Endodermal cell (in vitro differentiated cells): ENCODE measurements at regions not wholly inside any gene's neighbourhood (a gene's known extent, or its start where the extent isn't known, plus 50 kb on each side); places are given as distances from the start of the nearest gene placed in this dataset.

ENCODE experiments used
- DNase-seq: peaks from one replicate; pipeline ENCODE4 v3.0.0-alpha.2; 2017
- H3K27ac ChIP-seq: 2 replicates; pipeline ENCODE4 v1.5.1; 2013; ENCODE audit warnings: mild to moderate bottlenecking, low read depth, low read length, moderate library complexity
- H3K27me3 ChIP-seq: 2 replicates; pipeline ENCODE4 v1.6.1; 2013; ENCODE audit warnings: mild to moderate bottlenecking, low read length, moderate library complexity; ENCODE audit not compliant: insufficient read depth, control insufficient read depth, poor library complexity, severe bottlenecking
- H3K36me3 ChIP-seq: 2 replicates; pipeline ENCODE4 v1.7.0; 2013; ENCODE audit warnings: mild to moderate bottlenecking, low read length, moderate library complexity; ENCODE audit not compliant: control insufficient read depth, insufficient read depth
- H3K4me1 ChIP-seq: one replicate; pipeline ENCODE4 v1.7.0; 2013; ENCODE audit warnings: low read length; ENCODE audit not compliant: control insufficient read depth, insufficient read depth
- H3K4me3 ChIP-seq: 2 replicates; pipeline ENCODE4 v1.5.1; 2013; ENCODE audit warnings: mild to moderate bottlenecking, low read length, moderate library complexity
- H3K9ac ChIP-seq: 2 replicates; pipeline ENCODE4 v1.6.1; 2013; ENCODE audit warnings: mild to moderate bottlenecking, low read length, moderate library complexity; ENCODE audit not compliant: poor library complexity, severe bottlenecking; ENCODE audit errors: extremely low read depth
- H3K9me3 ChIP-seq: 2 replicates; pipeline ENCODE4 v1.6.1; 2013; ENCODE audit warnings: mild to moderate bottlenecking, low read length, moderate library complexity; ENCODE audit not compliant: control insufficient read depth
- H3K27ac Mint-ChIP-seq: 2 replicates; pipeline ENCODE4 v1.8.0; 2020; ENCODE audit warnings: mixed read lengths
- H3K27me3 Mint-ChIP-seq: 2 replicates; pipeline ENCODE4 v1.8.0; 2021; ENCODE audit warnings: mild to moderate bottlenecking, mixed read lengths; ENCODE audit not compliant: insufficient read depth
- H3K36me3 Mint-ChIP-seq: 2 replicates; pipeline ENCODE4 v1.8.0; 2020; ENCODE audit warnings: low read depth, mixed read lengths
- H3K4me1 Mint-ChIP-seq: 2 replicates; pipeline ENCODE4 v1.8.0; 2020; ENCODE audit warnings: mixed read lengths
- H3K4me3 Mint-ChIP-seq: 2 replicates; pipeline ENCODE4 v1.8.0; 2020; ENCODE audit warnings: mild to moderate bottlenecking, moderate library complexity, mixed read lengths
- H3K9me3 Mint-ChIP-seq: 2 replicates; pipeline ENCODE4 v1.8.0; 2020; ENCODE audit warnings: mild to moderate bottlenecking, mixed read lengths
- CTCF ChIP-seq: fragments of 200-600 bp; sonication (generic); conservative IDR thresholded peaks from 2 replicates; pipeline ENCODE4 v1.5.0; 2021; ENCODE audit warnings: antibody characterized with exemption, mild to moderate bottlenecking
- WGBS, 2 experiments: methylation state at CpG; one replicate each; pipeline versions ENCODE4 v1.1.5 to v1.1.7; 2013; ENCODE audit warnings: missing lambda C conversion rate in 2 of 2, mixed read lengths in 1 of 2; ENCODE audit not compliant: insufficient coverage in 1 of 2, insufficient read length in 1 of 2; 5-methylcytosine and 5-hydroxymethylcytosine counted together

- Mint-ChIP-seq H3K27me3 (peaks cover 40% of the 10 kb centered on the region), H3K4me3 (no peak overlapping the region), H3K9me3 (peaks cover 5% of the 10 kb centered on the region), H3K36me3 (no peaks in the 10 kb centered on the region), H3K4me1 (peaks cover 9% of the 10 kb centered on the region), H3K27ac (no peak overlapping the region)
- no peak for DNase-seq
- no peak overlapping the region for H3K27ac ChIP-seq
- H3K36me3 ChIP-seq, result no peaks in the 10 kb centered on the region
- no peaks in the 10 kb centered on the region for H3K4me1 ChIP-seq
- no peak overlapping the region for H3K9ac ChIP-seq
- H3K27me3 ChIP-seq, result peaks cover 62% of the 10 kb centered on the region
- TF ChIP-seq CTCF, result no peak
- H3K4me3 ChIP-seq, result no peak overlapping the region
- 94 to 96% methylated on average over 2 of the region's 2 CpGs for WGBS, 2 experiments
- peaks cover 17% of the 10 kb centered on the region for H3K9me3 ChIP-seq
Measured at GRCh38 chr5:145495741-145496140, 339.4 kb downstream of the PRELID2 start.

GRCh38 chr5:145495196-145495595 is 339.9 kb downstream of the PRELID2 start:
- H3K27me3 Mint-ChIP-seq, result peaks cover 40% of the 10 kb centered on the region
- no peak overlapping the region for H3K4me3 Mint-ChIP-seq
- no peaks in the 10 kb centered on the region for H3K36me3 Mint-ChIP-seq
- peaks cover 9% of the 10 kb centered on the region for H3K4me1 Mint-ChIP-seq
- Histone ChIP-seq H3K4me3 (no peak overlapping the region), H3K27me3 (peaks cover 59% of the 10 kb centered on the region), H3K9ac (no peak overlapping the region), H3K4me1 (no peaks in the 10 kb centered on the region), H3K27ac (no peak overlapping the region), H3K36me3 (no peaks in the 10 kb centered on the region), H3K9me3 (peaks cover 11% of the 10 kb centered on the region)
- H3K27ac Mint-ChIP-seq, result no peak overlapping the region
- peaks cover 2% of the 10 kb centered on the region for H3K9me3 Mint-ChIP-seq
- 100% methylated on average over 1 of the region's 1 CpG; no CpG with 5 or more reads in 1 of the 2 experiments for WGBS, 2 experiments
- TF ChIP-seq CTCF, result no peak
- DNase-seq, result no peak

- Histone ChIP-seq H3K27ac (no peak overlapping the region), H3K36me3 (no peaks in the 10 kb centered on the region), H3K4me3 (no peak overlapping the region), H3K9ac (no peak overlapping the region), H3K9me3 (peaks cover 7% of the 10 kb centered on the region), H3K4me1 (no peaks in the 10 kb centered on the region), H3K27me3 (peaks cover 50% of the 10 kb centered on the region)
- no peak for DNase-seq
- peaks cover 34% of the 10 kb centered on the region for H3K27me3 Mint-ChIP-seq
- no peaks in the 10 kb centered on the region for H3K4me1 Mint-ChIP-seq
- no peak overlapping the region for H3K4me3 Mint-ChIP-seq
- TF ChIP-seq CTCF, result no peak
- no peak overlapping the region for H3K27ac Mint-ChIP-seq
- WGBS, 2 experiments, result 83 to 97% methylated on average over 3 of the region's 3 CpGs
- no peaks in the 10 kb centered on the region for H3K36me3 Mint-ChIP-seq
- no peaks in the 10 kb centered on the region for H3K9me3 Mint-ChIP-seq
Measured at GRCh38 chr5:145493435-145493834, 341.7 kb downstream of the PRELID2 start.
